ENCODE measurements at regions not wholly inside any gene's neighbourhood (a gene's known extent, or its start where the extent isn't known, plus 50 kb on each side); places are given as distances from the start of the nearest gene placed in this dataset.

GRCh38 chr21:22409571-22409970 is 1411.4 kb downstream of the NCAM2 start:
- ChIA-PET POLR2A (ENCODE audit: unreplicated experiment) (no interaction called here), CTCF (no interaction called here)
- Histone ChIP-seq H3K4me1 (replicated peaks; ENCODE audit: insufficient read depth) (no peaks in the 10 kb centered on the region), H3K79me2 (ENCODE audit: low read depth) (no peaks in the 10 kb centered on the region), H3K4me3 (no peak overlapping the region), H3K9me3 (ENCODE audit: insufficient read depth, low read depth) (no peaks in the 10 kb centered on the region), H2AFZ (no peak overlapping the region), H4K20me1 (ENCODE audit: insufficient read depth) (no peaks in the 10 kb centered on the region), H3K27ac (no peak overlapping the region), H3K9me2 (ENCODE audit: insufficient read depth) (no peaks in the 10 kb centered on the region), H3K27me3 (ENCODE audit: insufficient read depth, low read depth) (no peaks in the 10 kb centered on the region), H3K4me2 (no peak overlapping the region), H3F3A (ENCODE audit: insufficient read depth, low read depth) (no peaks in the 10 kb centered on the region), H3K36me3 (ENCODE audit: low read depth) (no peaks in the 10 kb centered on the region)
- no TSS peak for BruUV-seq (replicated peaks)
- no peak for DNase-seq
- intact Hi-C loops (cut with micrococcal nuclease; ENCODE audit: unreplicated experiment): no loop called here
- TF ChIP-seq, protein P1, sequence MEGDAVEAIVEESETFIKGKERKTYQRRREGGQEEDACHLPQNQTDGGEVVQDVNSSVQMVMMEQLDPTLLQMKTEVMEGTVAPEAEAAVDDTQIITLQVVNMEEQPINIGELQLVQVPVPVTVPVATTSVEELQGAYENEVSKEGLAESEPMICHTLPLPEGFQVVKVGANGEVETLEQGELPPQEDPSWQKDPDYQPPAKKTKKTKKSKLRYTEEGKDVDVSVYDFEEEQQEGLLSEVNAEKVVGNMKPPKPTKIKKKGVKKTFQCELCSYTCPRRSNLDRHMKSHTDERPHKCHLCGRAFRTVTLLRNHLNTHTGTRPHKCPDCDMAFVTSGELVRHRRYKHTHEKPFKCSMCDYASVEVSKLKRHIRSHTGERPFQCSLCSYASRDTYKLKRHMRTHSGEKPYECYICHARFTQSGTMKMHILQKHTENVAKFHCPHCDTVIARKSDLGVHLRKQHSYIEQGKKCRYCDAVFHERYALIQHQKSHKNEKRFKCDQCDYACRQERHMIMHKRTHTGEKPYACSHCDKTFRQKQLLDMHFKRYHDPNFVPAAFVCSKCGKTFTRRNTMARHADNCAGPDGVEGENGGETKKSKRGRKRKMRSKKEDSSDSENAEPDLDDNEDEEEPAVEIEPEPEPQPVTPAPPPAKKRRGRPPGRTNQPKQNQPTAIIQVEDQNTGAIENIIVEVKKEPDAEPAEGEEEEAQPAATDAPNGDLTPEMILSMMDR (conservative IDR thresholded peaks at IDR 0.05): no peak
- no peak for TF ChIP-seq EZH2 (IDR thresholded peaks at IDR 0.05; ENCODE audit: low read depth)

- Histone ChIP-seq H3K79me2 (ENCODE audit: low read depth) (no peaks in the 10 kb centered on the region), H2AFZ (no peak overlapping the region), H3K9me2 (ENCODE audit: insufficient read depth) (no peaks in the 10 kb centered on the region), H3K4me2 (no peak overlapping the region), H3K27me3 (ENCODE audit: insufficient read depth, low read depth) (no peaks in the 10 kb centered on the region), H3K4me3 (no peak overlapping the region), H3K4me1 (replicated peaks; ENCODE audit: insufficient read depth) (no peaks in the 10 kb centered on the region), H3K36me3 (ENCODE audit: low read depth) (no peaks in the 10 kb centered on the region), H4K20me1 (ENCODE audit: insufficient read depth) (no peaks in the 10 kb centered on the region), H3F3A (ENCODE audit: insufficient read depth, low read depth) (no peaks in the 10 kb centered on the region), H3K9me3 (ENCODE audit: insufficient read depth, low read depth) (no peaks in the 10 kb centered on the region), H3K27ac (no peak overlapping the region)
- BruUV-seq (replicated peaks): no TSS peak
- no peak for DNase-seq
- CTCF ChIA-PET: no interaction called here
- intact Hi-C loops (cut with micrococcal nuclease; ENCODE audit: unreplicated experiment): no loop called here
- TF ChIP-seq EZH2 (IDR thresholded peaks at IDR 0.05; ENCODE audit: low read depth): no peak
- TF ChIP-seq, protein P1 (conservative IDR thresholded peaks at IDR 0.05): no peak
- POLR2A ChIA-PET (ENCODE audit: unreplicated experiment): no interaction called here
Measured at GRCh38 chr21:22416555-22416954, 1418.3 kb downstream of the NCAM2 start.

GRCh38 chr21:22421416-22422180 is 1423.4 kb downstream of the NCAM2 start:
- no TSS peak for BruUV-seq (replicated peaks)
- no peak for TF ChIP-seq EZH2 (IDR thresholded peaks at IDR 0.05; ENCODE audit: low read depth)
- TF ChIP-seq, protein P1 (conservative IDR thresholded peaks at IDR 0.05): no peak
- Histone ChIP-seq H3F3A (ENCODE audit: insufficient read depth, low read depth) (no peaks in the 10 kb centered on the region), H3K4me2 (no peak overlapping the region), H2AFZ (no peak overlapping the region), H3K9me2 (ENCODE audit: insufficient read depth) (no peaks in the 10 kb centered on the region), H3K27ac (no peak overlapping the region), H3K79me2 (ENCODE audit: low read depth) (no peaks in the 10 kb centered on the region), H3K4me3 (no peak overlapping the region), H4K20me1 (ENCODE audit: insufficient read depth) (no peaks in the 10 kb centered on the region), H3K36me3 (ENCODE audit: low read depth) (no peaks in the 10 kb centered on the region), H3K4me1 (replicated peaks; ENCODE audit: insufficient read depth) (no peaks in the 10 kb centered on the region), H3K27me3 (ENCODE audit: insufficient read depth, low read depth) (no peaks in the 10 kb centered on the region), H3K9me3 (ENCODE audit: insufficient read depth, low read depth) (no peaks in the 10 kb centered on the region)
- DNase-seq: no peak
- ChIA-PET CTCF (no interaction called here), POLR2A (ENCODE audit: unreplicated experiment) (no interaction called here)
- intact Hi-C loops (cut with micrococcal nuclease; ENCODE audit: unreplicated experiment): no loop called here
